ENCODE measurements at regions not wholly inside any gene's neighbourhood (a gene's known extent, or its start where the extent isn't known, plus 50 kb on each side); places are given as distances from the start of the nearest gene placed in this dataset.
"Not testable (repeated sequence)": the region's sequence is repeated elsewhere in the genome, so short reads cannot be mapped to it uniquely, and the experiment has no call there.

GRCh38 chr7:50251765-50252164, 52.8 kb upstream of the IKZF1 start:
- no peak for TF ChIP-seq CTCF (IDR thresholded peaks at IDR 0.05; ENCODE audit: low read depth, low read length)
- no peak overlapping the region for H3K4me3 ChIP-seq (ENCODE audit: low read depth, low read length)
- DNase-seq: no peak
- H3K27me3 ChIP-seq (ENCODE audit: insufficient read depth, low read depth, severe bottlenecking): no peaks in the 10 kb centered on the region
- no peaks in the 10 kb centered on the region for H3K36me3 ChIP-seq
- no peak overlapping the region for H3K27ac ChIP-seq
- H3K9me3 ChIP-seq (ENCODE audit: severe bottlenecking): no peaks in the 10 kb centered on the region

GRCh38 chr7:50246551-50246950, 58.0 kb upstream of the IKZF1 start:
- Histone ChIP-seq H3K36me3 (no peaks in the 10 kb centered on the region), H3K27ac (no peak overlapping the region), H3K9me3 (ENCODE audit: severe bottlenecking) (peaks cover 4% of the 10 kb centered on the region), H3K4me3 (ENCODE audit: low read depth, low read length) (no peak overlapping the region), H3K27me3 (ENCODE audit: insufficient read depth, low read depth, severe bottlenecking) (no peaks in the 10 kb centered on the region)
- TF ChIP-seq CTCF (IDR thresholded peaks at IDR 0.05; ENCODE audit: low read depth, low read length): no peak
- no peak for DNase-seq

- H3K36me3 ChIP-seq; DNase-seq; H3K27ac ChIP-seq; H3K9me3 ChIP-seq (ENCODE audit: severe bottlenecking); H3K27me3 ChIP-seq (ENCODE audit: insufficient read depth, low read depth, severe bottlenecking); H3K4me3 ChIP-seq (ENCODE audit: low read depth, low read length): not testable (repeated sequence)
Measured at GRCh38 chr7:50242111-50242510, 62.4 kb upstream of the IKZF1 start.

GRCh38 chr7:50240699-50241098, 63.8 kb upstream of the IKZF1 start:
- H3K27ac ChIP-seq; H3K36me3 ChIP-seq; DNase-seq; H3K9me3 ChIP-seq (ENCODE audit: severe bottlenecking); H3K27me3 ChIP-seq (ENCODE audit: insufficient read depth, low read depth, severe bottlenecking); H3K4me3 ChIP-seq (ENCODE audit: low read depth, low read length): not testable (repeated sequence)

GRCh38 chr7:50229964-50230363, 74.6 kb upstream of the IKZF1 start:
- no peak for DNase-seq
- H3K27me3 ChIP-seq (ENCODE audit: insufficient read depth, low read depth, severe bottlenecking): no peaks in the 10 kb centered on the region
- H3K27ac ChIP-seq: no peak overlapping the region
- H3K9me3 ChIP-seq (ENCODE audit: severe bottlenecking): no peaks in the 10 kb centered on the region
- H3K4me3 ChIP-seq (ENCODE audit: low read depth, low read length): no peak overlapping the region
- H3K36me3 ChIP-seq: no peaks in the 10 kb centered on the region
- TF ChIP-seq CTCF (IDR thresholded peaks at IDR 0.05; ENCODE audit: low read depth, low read length): peak; percentile 46

- no peak overlapping the region for H3K4me3 ChIP-seq (ENCODE audit: low read depth, low read length)
- H3K9me3 ChIP-seq (ENCODE audit: severe bottlenecking): no peaks in the 10 kb centered on the region
- no peak for TF ChIP-seq CTCF (IDR thresholded peaks at IDR 0.05; ENCODE audit: low read depth, low read length)
- no peak overlapping the region for H3K27ac ChIP-seq
- no peaks in the 10 kb centered on the region for H3K36me3 ChIP-seq
- H3K27me3 ChIP-seq (ENCODE audit: insufficient read depth, low read depth, severe bottlenecking): no peaks in the 10 kb centered on the region
- no peak for DNase-seq
Measured at GRCh38 chr7:50228148-50228547, 76.4 kb upstream of the IKZF1 start.

- no peak for DNase-seq
- no peak for TF ChIP-seq CTCF (IDR thresholded peaks at IDR 0.05; ENCODE audit: low read depth, low read length)
- no peak overlapping the region for H3K4me3 ChIP-seq (ENCODE audit: low read depth, low read length)
- no peaks in the 10 kb centered on the region for H3K27me3 ChIP-seq (ENCODE audit: insufficient read depth, low read depth, severe bottlenecking)
- H3K27ac ChIP-seq: no peak overlapping the region
- no peaks in the 10 kb centered on the region for H3K9me3 ChIP-seq (ENCODE audit: severe bottlenecking)
- no peaks in the 10 kb centered on the region for H3K36me3 ChIP-seq
Measured at GRCh38 chr7:50227726-50228125, 76.8 kb upstream of the IKZF1 start.
